ENCODE measurements at regions not wholly inside any gene's neighbourhood (a gene's known extent, or its start where the extent isn't known, plus 50 kb on each side); places are given as distances from the start of the nearest gene placed in this dataset.

GRCh38 chr15:87354661-87355410, 901.7 kb downstream of the NTRK3 start:
- TF ChIP-seq CTCF (conservative IDR thresholded peaks at IDR 0.05; ENCODE audit: low read depth in 2 of 2) (no peak), ETS1 (IDR thresholded peaks at IDR 0.05) (no peak), POLR2AphosphoS5 (IDR thresholded peaks at IDR 0.05; ENCODE audit: low read depth) (no peak), CREB1 (CRISPR knock-in tag; IDR thresholded peaks at IDR 0.05; ENCODE audit: low read depth) (no peak), ZNF331 (CRISPR knock-in tag; IDR thresholded peaks at IDR 0.05; ENCODE audit: low read depth) (no peak), EZH2 (IDR thresholded peaks at IDR 0.05; ENCODE audit: low read depth, unreplicated experiment) (no peak), REST (IDR thresholded peaks at IDR 0.05; ENCODE audit: unreplicated experiment) (no peak), EZH2phosphoT487 (IDR thresholded peaks at IDR 0.05; ENCODE audit: unreplicated experiment) (no peak), JUNB (IDR thresholded peaks at IDR 0.05; ENCODE audit: unreplicated experiment) (no peak), NANOG (IDR thresholded peaks at IDR 0.05; ENCODE audit: borderline replicate concordance) (no peak), ZNF114 (CRISPR knock-in tag; IDR thresholded peaks at IDR 0.05) (no peak), STAT1 (IDR thresholded peaks at IDR 0.05; ENCODE audit: unreplicated experiment) (no peak), ZNF462 (CRISPR knock-in tag; IDR thresholded peaks at IDR 0.05) (no peak)
